ENCODE measurements at regions not wholly inside any gene's neighbourhood (a gene's known extent, or its start where the extent isn't known, plus 50 kb on each side); places are given as distances from the start of the nearest gene placed in this dataset.

GRCh38 chr2:212686285-212686895 lies 147.8 kb upstream of the ERBB4 start:
- peak; percentile 54 for DNase-seq

DNA sequence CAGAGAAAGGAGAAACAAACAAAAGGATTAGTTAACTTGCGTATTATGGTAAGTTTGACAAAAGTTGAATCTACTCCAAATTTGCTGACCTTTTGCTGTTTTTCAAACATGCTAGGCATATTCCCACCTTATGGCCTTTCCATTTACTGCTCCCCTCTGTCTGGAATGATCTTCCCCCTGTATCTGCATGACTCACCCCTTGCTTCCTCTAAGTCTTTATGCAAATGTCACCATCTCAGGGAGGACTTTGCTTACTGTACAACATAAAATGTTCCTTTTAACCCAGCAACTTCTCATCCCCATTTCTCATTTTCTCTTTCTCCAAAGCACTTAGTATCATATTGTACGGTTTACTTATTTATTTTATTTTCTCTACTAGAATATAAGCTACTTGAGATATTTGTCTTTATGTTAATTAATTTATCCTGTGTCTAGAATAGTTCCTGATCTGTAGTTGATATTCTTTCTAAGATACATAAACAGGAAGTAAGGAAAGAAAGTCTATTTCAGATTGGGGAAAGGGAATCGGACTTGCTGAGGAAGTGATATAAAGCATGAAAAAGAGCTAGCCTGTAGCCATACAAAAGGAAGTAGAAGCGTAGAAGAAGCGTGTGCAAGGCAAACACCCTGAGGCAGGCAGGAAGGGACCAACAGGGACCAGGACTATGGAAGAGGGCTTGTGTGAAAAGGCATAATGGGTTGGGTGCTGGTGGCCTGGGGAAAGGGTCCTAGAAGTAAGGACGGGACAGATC lies 144.9 kb upstream of the ERBB4 start:
- DNase-seq = no peak

- no peak for DNase-seq
Observed at GRCh38 chr2:212682937-212683336, 144.3 kb upstream of the ERBB4 start.

- DNase-seq = no peak
Observed at GRCh38 chr2:212677466-212677865, 138.9 kb upstream of the ERBB4 start.

DNA sequence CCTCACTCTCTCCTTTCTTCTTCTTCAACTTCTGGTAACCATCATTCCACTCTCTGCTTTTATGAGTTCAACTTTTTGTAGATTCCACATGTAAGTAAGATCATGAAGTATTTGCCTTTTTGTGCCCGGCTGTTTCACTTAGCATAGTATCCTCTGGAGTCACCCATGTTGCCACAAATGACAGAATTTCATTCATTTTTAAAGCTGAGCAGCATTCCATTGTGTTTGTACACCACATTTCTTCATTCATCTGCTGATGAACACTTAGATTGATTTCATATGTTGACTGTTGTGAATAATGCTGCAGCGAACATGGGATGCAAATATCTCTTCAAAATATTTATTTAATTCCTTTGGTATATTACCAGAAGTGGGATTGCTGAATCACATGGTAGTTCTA lies 133.6 kb upstream of the ERBB4 start:
- no peak for DNase-seq

- no peak for DNase-seq
Observed at GRCh38 chr2:212669761-212670160, 131.2 kb upstream of the ERBB4 start.

- no peak for DNase-seq
Observed at GRCh38 chr2:212667751-212668316, 129.2 kb upstream of the ERBB4 start.

- DNase-seq = no peak
Observed at GRCh38 chr2:212665948-212666347, 127.3 kb upstream of the ERBB4 start.

GRCh38 chr2:212659441-212659840 lies 120.8 kb upstream of the ERBB4 start:
- no peak for DNase-seq

DNA sequence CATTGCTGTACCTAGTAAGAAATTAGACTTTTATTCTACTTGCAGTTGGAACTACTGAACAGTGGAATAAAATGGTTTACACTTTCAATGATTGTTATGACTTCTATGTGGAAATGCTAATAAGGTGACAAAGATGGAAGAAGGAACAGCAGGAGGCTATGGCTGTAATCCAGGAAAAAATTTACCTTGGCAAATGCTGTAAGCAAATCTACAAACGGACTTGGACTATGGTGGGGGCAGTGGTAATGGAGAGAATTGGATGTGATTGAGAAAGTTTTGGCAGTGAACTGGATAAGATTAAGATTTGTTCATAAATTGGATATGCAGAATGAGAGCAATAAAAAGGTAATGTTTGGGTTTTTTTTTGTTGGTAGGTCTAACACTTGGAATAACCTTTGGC lies 111.0 kb upstream of the ERBB4 start:
- DNase-seq = no peak

GRCh38 chr2:212646698-212647366 lies 108.2 kb upstream of the ERBB4 start:
- DNase-seq = peak; percentile 0

- no peak for DNase-seq
Observed at GRCh38 chr2:212644195-212644837, 105.7 kb upstream of the ERBB4 start.

DNA sequence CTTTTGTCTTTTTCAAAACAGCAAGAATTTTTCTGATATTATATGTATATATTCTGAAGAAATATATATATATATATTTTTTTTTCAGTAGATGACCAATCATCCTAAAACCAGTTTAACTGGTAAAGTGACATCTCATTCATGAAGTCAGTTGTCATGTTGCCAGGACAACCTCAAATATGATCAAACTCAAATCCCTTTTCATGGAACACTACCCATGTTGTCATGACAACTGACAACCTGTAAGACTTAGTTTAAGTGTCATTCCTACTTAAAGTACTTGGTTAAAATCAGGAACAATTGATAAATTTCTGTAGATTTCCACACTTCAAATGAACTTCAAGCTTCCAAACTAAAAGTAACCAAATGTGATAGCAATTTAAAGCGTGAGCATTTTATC lies 101.8 kb upstream of the ERBB4 start:
- no peak for DNase-seq

- no peak for DNase-seq
Observed at GRCh38 chr2:212638694-212639093, 100.1 kb upstream of the ERBB4 start.

DNA sequence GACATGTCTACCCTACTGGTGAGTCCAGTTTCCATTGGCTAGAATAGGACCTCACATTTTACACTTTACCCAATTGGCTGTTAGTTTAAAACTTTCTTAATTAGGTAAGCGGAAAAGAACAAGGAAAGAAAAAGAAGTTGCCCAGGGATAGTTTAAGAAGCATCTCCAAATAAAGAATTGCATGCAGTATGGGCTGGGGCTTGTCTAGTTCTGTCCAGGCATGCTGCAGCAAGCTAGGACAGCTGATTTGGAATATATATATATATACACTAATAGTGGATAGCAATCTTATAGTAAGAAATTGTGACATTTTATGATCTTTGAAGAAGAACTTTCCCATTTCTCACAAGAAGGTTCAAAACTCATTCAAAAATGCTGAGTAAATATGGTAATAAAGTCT lies 90.0 kb upstream of the ERBB4 start:
- DNase-seq = no peak

DNA sequence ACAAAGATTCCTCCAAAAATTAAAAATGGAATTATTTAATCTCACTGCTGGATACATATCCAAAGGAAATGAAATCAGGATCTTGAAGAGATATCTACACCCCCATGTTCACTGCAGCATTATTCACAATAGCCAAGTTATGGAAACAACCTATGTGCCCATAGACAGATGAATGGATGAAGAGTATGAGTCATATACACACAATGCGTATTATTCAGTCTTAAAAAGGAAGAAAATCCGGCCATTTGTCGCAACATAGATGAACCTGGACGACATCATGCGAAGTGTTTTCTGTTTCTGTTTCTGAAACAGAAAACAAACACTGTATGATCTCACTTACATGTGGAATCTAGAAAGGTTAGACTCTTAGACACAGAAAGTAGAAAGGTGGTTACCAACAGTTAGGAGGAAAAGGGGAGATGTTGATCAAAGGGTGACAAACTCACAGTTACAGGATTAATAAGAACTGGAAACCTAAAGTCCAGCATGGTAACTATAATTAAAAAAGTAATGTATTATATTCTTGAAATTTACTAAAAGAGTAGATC lies 87.8 kb upstream of the ERBB4 start:
- no peak for DNase-seq

DNA sequence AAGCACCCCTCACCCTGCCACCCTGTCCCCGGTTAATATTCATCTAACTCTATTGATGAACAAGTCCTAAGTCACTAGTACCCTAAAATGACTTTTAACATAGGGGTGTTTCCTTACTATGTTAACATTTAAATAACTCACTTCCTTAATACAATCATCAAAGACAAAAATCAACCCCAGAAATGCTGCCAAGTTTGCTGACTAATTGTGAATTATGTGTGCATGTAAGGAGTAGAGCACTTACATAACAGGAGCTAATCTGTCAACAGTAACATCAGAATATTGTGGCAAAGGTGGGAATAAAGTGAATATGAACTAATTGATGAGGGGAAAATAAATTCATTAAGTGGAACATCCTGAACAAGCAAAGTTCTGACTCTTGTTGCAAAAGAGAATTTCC lies 81.4 kb upstream of the ERBB4 start:
- no peak for DNase-seq

DNA sequence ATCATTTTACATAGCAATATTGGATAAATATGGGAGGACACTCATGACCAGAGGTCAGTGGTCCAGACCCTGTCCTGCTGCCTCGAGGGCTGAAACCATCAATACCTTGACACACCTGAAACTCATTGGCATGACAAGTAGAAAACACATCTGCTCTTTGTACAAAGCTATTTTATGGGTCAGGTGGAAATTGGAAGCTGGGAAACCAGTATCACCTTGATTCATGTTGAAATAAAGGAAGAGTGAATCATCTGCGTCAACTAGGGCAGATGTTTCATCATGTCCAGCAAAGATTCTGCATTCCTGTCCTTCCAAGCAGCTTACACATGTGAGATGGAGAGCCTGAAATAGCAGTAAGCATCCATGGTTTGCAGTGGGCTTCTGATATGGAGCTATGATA lies 80.0 kb upstream of the ERBB4 start:
- DNase-seq = no peak

DNA sequence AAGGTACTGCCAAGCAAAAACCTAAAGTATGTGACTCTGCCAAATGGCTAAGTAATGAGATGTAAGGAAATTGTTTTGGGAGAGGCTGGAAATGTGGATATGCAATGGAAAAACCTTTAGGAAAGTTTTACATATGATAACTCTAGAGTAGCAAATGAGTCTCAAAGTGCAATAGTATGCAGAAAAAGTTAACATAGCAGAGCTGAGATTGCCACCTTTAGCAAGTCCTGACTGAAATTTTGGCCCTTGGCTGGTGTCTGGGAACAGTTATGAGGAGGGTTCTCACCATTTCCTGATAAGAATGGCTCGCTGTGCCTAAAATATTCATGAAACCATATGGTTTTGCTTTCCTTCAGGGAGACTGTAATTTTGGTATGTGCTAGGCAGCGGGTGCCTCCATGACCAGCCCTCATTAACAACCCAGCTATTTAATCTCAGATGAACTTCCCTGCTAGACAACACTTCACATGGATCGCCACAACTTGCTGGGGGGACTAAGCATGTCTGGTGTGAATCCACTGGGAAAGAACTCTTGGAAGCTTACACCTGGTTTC lies 72.3 kb upstream of the ERBB4 start:
- no peak for DNase-seq

- DNase-seq = no peak
Observed at GRCh38 chr2:212609479-212609878, 70.9 kb upstream of the ERBB4 start.

GRCh38 chr2:212607080-212607479 lies 68.5 kb upstream of the ERBB4 start:
- DNase-seq = no peak

DNA sequence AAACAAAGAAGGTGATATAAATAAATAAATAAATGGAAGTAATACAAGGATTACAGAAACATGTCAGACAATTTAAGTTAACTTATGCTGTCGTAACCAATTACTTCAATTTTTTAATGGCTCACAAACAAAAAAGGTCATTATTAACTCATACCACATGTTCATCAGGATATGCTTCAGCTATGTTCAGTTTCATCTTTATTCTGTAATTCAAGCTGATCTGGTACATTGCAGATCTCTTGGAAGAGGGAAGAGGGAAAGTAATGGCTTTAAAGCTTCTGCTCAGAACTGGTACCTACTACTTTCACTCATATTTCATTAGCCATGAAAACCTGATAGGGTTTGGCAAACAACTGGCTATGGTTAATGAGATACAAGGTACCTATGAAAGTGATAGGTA lies 67.6 kb upstream of the ERBB4 start:
- DNase-seq = no peak

GRCh38 chr2:212596688-212597087 lies 58.1 kb upstream of the ERBB4 start:
- no peak for DNase-seq

All from fibroblast of skin of scalp (primary cell).